VCaP (cell line): ENCODE measurements at regions not wholly inside any gene's neighbourhood (a gene's known extent, or its start where the extent isn't known, plus 50 kb on each side); places are given as distances from the start of the nearest gene placed in this dataset.

ENCODE experiments used
- H3K27ac ChIP-seq: fragments of 450-650 bp; 2 replicates; pipeline ENCODE4 v1.5.1; 2017
- CTCF ChIP-seq: fragments of 450-650 bp; conservative IDR thresholded peaks from 2 replicates; pipeline ENCODE4 v1.5.1; 2017; ENCODE audit warnings: mild to moderate bottlenecking, moderate library complexity

DNA sequence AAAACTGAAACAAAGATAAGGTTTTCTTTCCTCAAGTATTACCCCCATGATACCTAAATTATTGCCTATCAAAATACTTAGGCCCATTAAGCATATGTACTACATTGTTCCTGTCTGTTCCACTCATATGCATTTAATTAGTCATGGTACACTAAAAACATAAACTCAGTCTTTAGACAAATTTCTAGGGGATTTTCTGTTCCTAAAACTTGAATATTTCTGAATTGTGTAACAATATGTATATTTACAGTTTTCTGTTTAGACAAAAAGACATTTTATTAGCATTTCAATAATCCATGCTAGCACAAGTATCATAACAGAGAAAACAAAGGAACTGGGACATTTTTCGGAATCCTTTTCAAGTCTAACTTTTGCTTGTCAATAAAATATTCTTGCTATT is 234.2 kb downstream of the CRPPA start:
- no peak for TF ChIP-seq CTCF
- H3K27ac ChIP-seq = no peak overlapping the region

DNA sequence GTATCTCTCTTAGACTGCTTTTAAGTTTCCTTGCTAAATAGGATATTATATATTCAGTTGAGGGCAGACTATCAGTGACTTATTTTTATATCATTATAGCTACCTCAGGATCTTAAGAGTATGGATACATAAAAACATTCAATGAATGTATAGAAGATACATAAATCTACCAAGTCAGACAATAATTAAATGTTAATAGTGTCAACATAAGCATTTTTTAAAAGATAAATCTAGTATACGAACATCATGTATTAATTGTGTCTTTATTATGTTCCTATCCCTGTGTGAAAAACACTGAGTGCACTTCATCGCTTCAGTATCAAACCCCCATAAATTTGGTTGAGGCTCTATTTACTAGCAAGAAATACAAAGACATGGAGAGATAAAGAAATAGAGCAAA is 242.8 kb downstream of the CRPPA start:
- no peak for TF ChIP-seq CTCF
- H3K27ac ChIP-seq = no peak overlapping the region

DNA sequence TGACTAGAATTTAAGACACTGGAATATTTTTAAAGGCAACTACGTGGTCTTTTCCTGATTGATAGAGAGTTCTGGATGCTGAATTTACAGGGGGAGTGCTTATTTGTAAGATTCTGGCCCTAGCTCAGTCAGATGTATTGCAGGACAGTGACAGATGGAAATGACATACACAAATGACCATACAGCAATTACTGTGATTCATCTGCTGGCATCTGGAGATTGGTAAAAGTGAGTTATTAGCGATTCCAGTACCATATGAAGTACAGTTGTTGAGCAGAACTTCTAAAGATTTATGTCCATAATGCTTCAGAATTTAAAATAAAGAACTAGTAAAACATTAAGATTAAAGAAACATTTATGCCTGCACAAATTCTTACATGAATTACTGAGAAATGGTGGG is 243.2 kb downstream of the CRPPA start:
- no peak for TF ChIP-seq CTCF
- H3K27ac ChIP-seq = no peak overlapping the region

DNA sequence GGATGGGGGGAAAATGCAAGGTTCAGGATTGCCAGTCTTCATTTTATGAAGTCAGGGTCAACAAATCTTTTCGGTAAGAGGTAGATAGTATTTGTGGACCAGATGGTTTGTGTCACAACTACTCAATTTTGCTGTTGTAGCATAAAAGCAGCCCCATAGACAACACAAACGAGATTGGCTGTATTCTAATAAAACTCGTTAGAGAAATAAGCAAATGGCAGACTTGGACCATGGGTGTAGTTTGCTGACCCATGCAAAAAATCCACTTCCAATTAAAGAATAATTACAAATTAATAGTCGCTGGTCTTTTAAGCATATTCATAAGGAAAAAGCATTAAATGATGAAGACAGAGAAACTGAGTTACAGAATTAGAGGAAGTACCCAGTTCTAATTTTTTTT is 247.1 kb downstream of the CRPPA start:
- TF ChIP-seq CTCF = no peak
- H3K27ac ChIP-seq = no peak overlapping the region

DNA sequence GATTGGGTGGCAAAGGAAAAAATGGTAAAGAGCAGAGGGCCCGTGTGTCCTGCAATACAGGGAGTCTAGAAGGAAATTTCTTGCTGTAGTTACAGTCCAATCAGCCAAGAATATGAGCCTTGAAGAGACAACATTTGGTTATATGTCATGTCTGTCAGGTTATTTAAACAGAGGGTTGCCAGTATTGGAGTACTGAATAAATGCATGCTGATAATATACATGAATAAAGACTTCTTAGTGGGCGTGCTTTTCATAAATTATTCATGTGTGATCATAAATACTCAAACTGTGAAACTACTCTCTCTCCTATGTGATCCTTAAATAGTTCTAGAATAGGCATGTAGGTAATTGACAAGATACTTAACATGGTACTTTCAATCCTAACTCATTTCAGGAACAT is 249.0 kb downstream of the CRPPA start:
- H3K27ac ChIP-seq = no peak overlapping the region

GRCh38 chr7:16171928-16172327 is 249.4 kb downstream of the CRPPA start:
- no peak overlapping the region for H3K27ac ChIP-seq
- TF ChIP-seq CTCF = no peak

More for the DNA sequence above, 249.0 kb downstream of the CRPPA start:
- TF ChIP-seq CTCF = no peak

GRCh38 chr7:16170671-16171070 is 250.7 kb downstream of the CRPPA start:
- no peak overlapping the region for H3K27ac ChIP-seq
- TF ChIP-seq CTCF = no peak

- TF ChIP-seq CTCF = no peak
- H3K27ac ChIP-seq = no peak overlapping the region
Observed at GRCh38 chr7:16169537-16169936, 251.8 kb downstream of the CRPPA start.
